Testis (tissue), 2 donors: ENCODE measurements at regions not wholly inside any gene's neighbourhood (a gene's known extent, or its start where the extent isn't known, plus 50 kb on each side); places are given as distances from the start of the nearest gene placed in this dataset.

Experiments used
- DNase-seq: peaks from one replicate; pipeline ENCODE4 v3.0.0-alpha.2; 2019
- H3K27ac ChIP-seq, 2 donors: fragments of 200-600 bp; sonication (generic); one replicate each; pipeline ENCODE4 v1.5.1; 2019
- H3K27me3 ChIP-seq: fragments of 200-600 bp; sonication (generic); one replicate; pipeline ENCODE4 v1.5.1; 2019
- H3K36me3 ChIP-seq: fragments of 200-600 bp; sonication (generic); one replicate; pipeline ENCODE4 v1.5.1; 2017; ENCODE audit warnings: low read depth; ENCODE audit errors: missing control alignments
- H3K4me1 ChIP-seq: fragments of 200-600 bp; sonication (generic); one replicate; pipeline ENCODE4 v1.5.1; 2019
- H3K4me3 ChIP-seq, 2 donors: fragments of 200-600 bp; sonication (generic); one replicate each; pipeline ENCODE4 v1.5.1; 2017 to 2019
- H3K9me3 ChIP-seq: fragments of 200-600 bp; sonication (generic); one replicate; pipeline ENCODE4 v1.5.1; 2017
- POLR2A ChIP-seq: fragments of 450-650 bp; IDR thresholded peaks from one replicate; pipeline ENCODE4 v1.6.1; 2017; ENCODE audit warnings: antibody characterized with exemption, mild to moderate bottlenecking, moderate library complexity
- WGBS, 2 donors: methylation state at CpG; one replicate each; pipeline ENCODE4 v1.1.5; 2018; 5-methylcytosine and 5-hydroxymethylcytosine counted together
- intact Hi-C: fragments of 100-400 bp; cut with DNase I; formaldehyde crosslinking; loops from one replicate; pipeline ENCODE4 v1.15.1; 2023; ENCODE audit warnings: low total_unique reads
- TF ChIP-seq, protein P1 (sequence below), 3 experiments: fragments of 450-650 bp in 2 of 3; fragments of 200-600 bp in 1 of 3; sonication (generic) in 1 of 3; IDR thresholded peaks; one replicate each; pipeline ENCODE4 v1.5.1; 2016 to 2019; ENCODE audit warnings: antibody characterized with exemption in 3 of 3, mild to moderate bottlenecking in 2 of 3, moderate library complexity in 1 of 3

DNA sequence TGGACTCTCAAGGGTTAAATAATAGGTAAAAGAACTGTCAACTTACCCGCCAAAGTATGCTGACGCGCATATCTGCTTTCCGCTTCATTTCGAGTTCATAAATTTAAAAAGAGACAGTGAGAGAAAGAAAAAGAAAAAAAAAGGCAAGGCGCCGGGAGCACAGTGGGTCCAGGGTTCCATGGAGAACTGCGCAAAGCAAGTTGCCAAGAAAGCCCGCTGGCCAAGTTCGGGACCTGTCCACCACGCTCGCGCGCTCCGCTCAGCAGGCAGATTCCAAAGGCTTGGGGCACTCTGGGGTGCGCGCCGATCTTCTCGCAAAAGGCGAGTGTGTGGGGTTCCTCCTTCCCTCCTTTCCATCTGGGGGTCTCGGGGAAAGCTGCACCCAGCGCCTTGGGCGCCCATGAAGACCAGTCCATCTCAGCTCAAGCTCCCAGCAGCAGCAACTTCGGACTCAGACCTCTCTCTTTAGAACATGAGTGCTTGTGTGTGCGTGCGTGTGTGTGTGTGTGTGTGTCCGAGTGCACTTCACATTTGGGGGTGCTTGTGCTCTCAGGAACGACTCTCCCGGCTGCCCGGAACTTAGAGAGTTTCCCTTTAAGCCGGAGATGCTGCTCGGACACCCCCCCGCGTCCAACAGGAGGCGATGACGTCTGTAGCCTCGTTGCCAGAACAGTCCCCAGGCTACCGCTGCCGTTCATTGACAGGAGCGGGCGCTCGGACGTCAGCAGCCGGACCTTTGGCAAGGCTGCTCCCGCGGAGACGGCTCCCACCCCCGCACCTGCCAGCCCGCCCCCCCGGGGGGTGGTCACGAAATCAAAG, 180.0 kb downstream of the TBXT start:
- WGBS, 2 donors: 0% methylated on average over 21 to 39 of the region's 51 CpGs
- Histone ChIP-seq H3K36me3 (no peaks in the 10 kb centered on the region), H3K4me1 (peaks cover 9% of the 10 kb centered on the region), H3K27ac (no peak overlapping the region), H3K4me3 (peak overlapping the region; percentile 12 to 43), H3K9me3 (no peaks in the 10 kb centered on the region), H3K27me3 (no peaks in the 10 kb centered on the region)
- DNase-seq: peak; percentile 93
- intact Hi-C loops: no loop called here
- TF ChIP-seq POLR2A: no peak
- TF ChIP-seq, protein P1, sequence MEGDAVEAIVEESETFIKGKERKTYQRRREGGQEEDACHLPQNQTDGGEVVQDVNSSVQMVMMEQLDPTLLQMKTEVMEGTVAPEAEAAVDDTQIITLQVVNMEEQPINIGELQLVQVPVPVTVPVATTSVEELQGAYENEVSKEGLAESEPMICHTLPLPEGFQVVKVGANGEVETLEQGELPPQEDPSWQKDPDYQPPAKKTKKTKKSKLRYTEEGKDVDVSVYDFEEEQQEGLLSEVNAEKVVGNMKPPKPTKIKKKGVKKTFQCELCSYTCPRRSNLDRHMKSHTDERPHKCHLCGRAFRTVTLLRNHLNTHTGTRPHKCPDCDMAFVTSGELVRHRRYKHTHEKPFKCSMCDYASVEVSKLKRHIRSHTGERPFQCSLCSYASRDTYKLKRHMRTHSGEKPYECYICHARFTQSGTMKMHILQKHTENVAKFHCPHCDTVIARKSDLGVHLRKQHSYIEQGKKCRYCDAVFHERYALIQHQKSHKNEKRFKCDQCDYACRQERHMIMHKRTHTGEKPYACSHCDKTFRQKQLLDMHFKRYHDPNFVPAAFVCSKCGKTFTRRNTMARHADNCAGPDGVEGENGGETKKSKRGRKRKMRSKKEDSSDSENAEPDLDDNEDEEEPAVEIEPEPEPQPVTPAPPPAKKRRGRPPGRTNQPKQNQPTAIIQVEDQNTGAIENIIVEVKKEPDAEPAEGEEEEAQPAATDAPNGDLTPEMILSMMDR (IDR thresholded peaks at IDR 0.05): no peak

DNA sequence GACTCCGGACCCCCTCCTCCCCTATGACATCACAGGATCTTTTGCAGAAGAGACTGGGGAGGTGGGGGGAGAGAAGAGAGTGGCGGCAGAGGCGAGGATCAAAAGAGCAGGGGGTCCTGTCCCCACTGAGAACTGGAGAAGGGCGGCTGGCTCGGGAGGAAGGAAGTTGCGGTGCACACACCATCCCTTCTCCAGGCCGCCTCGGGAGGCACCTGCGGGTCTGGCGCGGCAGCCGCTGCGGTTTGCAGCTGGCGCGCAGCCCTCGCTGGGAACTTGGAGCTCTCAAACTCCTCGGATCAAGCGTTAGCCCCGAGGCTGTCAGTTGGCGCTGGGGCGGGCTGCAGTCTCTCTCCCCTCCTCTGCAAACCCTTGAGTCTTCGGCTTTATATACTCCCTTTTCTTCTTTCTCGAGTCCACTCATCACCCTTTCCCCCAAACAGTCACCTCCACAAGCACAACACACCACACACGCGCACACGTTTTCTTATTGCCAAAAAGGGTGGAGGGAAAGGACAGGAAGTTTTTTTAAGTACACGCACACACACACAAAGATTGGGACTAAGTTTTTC, 180.7 kb downstream of the TBXT start:
- intact Hi-C loops: no loop called here
- WGBS, 2 donors: 0 to 1% methylated on average over 27 of the region's 27 CpGs
- H3K27me3 ChIP-seq: no peaks in the 10 kb centered on the region
- H3K9me3 ChIP-seq: no peaks in the 10 kb centered on the region
- DNase-seq: no peak
- peak overlapping the region; percentile 8 to 12 for H3K4me3 ChIP-seq
- H3K36me3 ChIP-seq: no peaks in the 10 kb centered on the region
- no peak overlapping the region for H3K27ac ChIP-seq
- TF ChIP-seq, protein P1 (IDR thresholded peaks at IDR 0.05): no peak
- TF ChIP-seq POLR2A: no peak
- H3K4me1 ChIP-seq: peaks cover 9% of the 10 kb centered on the region

- intact Hi-C loops: no loop called here
- 0 to 2% methylated on average over 8 of the region's 8 CpGs for WGBS, 2 donors
- H3K27ac ChIP-seq: no peak overlapping the region
- DNase-seq: no peak
- H3K9me3 ChIP-seq: no peaks in the 10 kb centered on the region
- H3K4me1 ChIP-seq: peaks cover 9% of the 10 kb centered on the region
- H3K27me3 ChIP-seq: no peaks in the 10 kb centered on the region
- H3K36me3 ChIP-seq: no peaks in the 10 kb centered on the region
- TF ChIP-seq POLR2A: no peak
- TF ChIP-seq, protein P1 (IDR thresholded peaks at IDR 0.05): no peak
- H3K4me3 ChIP-seq: no peak overlapping the region
These were observed 181.2 kb downstream of the TBXT start for GRCh38 chr6:165986311-165986913.

DNA sequence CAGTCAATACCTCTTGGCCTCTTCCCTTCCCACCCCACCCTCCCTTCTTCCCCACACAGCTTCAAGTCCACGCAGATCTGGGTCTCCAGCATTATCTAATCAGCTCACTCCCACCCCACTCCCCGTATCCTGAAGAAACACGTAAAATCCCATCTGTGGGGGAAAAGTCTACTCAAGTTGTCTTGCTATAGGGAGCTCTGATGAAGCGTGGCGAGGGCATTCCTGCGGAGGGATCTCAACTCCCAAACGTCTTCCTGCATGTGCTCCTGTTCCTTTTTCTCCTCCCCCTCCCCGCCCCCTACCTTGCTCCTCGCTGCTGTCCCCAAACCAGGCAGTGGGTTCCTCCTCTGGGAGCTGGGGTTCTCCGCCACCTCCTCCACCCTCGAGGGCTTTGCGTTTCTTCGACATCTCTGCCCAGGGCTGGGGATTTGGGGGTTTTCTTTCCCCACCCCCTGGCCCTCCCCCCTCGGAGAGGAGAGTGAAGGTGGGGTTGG, 181.8 kb downstream of the TBXT start:
- peaks cover 9% of the 10 kb centered on the region for H3K4me1 ChIP-seq
- H3K4me3 ChIP-seq: no peak overlapping the region
- intact Hi-C loops: no loop called here
- no peak for TF ChIP-seq POLR2A
- TF ChIP-seq, protein P1 (IDR thresholded peaks at IDR 0.05): no peak
- H3K27ac ChIP-seq: no peak overlapping the region
- WGBS, 2 donors: 15 to 16% methylated on average over 14 of the region's 14 CpGs
- no peaks in the 10 kb centered on the region for H3K27me3 ChIP-seq
- no peaks in the 10 kb centered on the region for H3K36me3 ChIP-seq
- DNase-seq: no peak
- no peaks in the 10 kb centered on the region for H3K9me3 ChIP-seq
